HG03103 (cell line): ENCODE measurements at regions not wholly inside any gene's neighbourhood (a gene's known extent, or its start where the extent isn't known, plus 50 kb on each side); places are given as distances from the start of the nearest gene placed in this dataset.
"Not testable (repeated sequence)": the region's sequence is repeated elsewhere in the genome, so short reads cannot be mapped to it uniquely, and the experiment has no call there.

Source experiments
- ATAC-seq: cut with Tn5 transposase; IDR thresholded peaks from one replicate; pipeline ENCODE4 v1.9.1; 2021; ENCODE audit warnings: low read depth; ENCODE audit not compliant: unreplicated experiment

DNA sequence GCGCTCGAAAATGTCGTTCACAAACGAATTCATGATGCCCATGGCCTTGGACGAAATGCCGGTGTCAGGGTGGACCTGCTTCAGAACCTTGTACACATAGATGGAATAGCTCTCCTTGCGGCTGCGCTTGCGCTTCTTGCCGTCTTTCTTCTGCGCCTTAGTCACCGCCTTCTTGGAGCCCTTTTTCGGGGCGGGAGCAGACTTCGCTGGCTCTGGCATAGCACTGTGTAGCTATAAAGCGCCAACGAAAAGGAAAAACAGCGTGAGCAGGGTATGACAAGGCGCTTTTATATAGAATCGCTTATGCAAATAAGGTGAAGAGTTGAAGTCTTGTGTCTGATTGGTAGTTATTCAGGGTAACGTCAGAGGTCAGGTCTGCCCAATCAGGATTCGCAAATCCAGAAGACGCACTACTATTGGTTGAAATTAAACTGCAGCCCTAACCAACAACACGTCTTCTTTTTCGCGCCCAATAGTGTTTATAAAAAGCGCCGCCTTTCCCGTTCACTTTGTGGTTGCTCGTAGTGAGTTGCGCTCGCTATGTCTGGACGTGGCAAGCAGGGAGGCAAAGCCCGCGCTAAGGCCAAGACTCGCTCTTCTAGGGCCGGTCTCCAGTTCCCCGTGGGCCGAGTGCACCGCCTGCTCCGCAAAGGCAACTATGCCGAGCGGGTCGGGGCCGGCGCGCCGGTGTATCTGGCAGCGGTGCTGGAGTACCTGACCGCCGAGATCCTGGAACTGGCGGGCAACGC lies 114.8 kb upstream of the PRSS16 start:
- peak; percentile 61 for ATAC-seq

DNA sequence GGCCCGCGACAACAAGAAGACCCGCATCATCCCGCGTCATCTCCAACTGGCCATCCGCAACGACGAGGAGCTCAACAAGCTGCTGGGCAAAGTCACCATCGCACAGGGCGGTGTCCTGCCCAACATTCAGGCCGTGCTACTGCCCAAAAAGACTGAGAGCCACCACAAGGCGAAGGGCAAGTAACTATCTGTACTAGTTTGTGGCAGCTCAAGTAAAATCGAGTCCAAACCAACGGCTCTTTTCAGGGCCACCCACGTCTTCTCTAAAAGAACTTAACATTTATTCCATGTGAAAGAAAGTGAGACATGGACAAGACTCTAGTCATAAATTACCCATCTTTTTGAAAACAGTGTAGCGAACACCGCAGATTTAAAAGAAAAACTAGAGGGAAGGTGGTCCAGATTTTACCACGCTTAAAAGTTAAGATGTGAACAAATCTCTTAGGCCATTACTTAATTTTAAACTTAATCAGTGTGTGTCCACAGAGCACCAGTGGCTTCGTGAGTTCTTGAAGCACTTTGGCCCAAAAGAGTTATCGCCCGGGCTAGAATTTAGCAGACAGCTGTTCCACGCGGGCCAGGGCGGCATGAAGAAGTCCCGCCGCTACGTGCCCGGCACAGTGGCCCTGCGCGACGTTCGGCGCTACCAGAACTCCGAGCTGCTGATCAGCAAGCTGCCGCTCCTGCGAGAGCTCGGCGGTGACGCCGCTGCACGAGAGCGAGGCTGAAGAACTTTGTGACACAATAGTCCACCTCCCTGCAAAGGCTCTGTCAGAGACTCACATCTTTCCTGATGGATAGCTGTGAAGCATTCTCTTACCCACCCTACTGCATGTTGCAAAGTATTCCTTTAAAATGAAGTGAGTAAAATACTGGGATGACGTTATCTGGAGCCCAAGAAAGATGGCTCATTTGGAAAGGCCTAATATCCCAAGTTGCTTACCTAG lies 113.9 kb upstream of the PRSS16 start:
- ATAC-seq, result no peak

DNA sequence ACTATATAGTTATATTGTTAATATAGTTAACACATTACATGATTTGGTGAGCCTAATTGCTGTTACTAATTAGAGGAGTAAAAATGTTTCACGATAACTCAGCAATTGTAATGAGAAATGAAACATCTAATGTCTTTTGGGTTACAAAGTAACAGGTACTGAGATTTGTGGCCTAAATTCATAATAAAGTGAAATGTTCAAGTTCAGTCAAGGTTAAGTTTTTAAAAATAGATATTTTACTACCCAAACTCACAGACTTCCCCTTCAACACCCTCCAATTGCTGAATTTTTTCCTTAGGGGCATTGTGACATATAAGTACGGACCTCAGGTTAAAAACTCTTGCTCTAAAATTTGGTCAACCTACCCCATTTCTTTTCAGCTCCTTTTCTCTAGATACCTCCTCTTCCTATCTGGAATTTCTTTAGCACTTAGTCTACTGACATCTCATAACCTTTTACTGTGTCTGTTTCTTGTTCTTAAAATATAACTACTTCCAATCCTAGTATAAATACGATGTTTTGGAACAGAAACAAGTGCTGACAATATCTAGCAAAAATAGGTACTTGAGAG lies 112.3 kb upstream of the PRSS16 start:
- ATAC-seq, result no peak

DNA sequence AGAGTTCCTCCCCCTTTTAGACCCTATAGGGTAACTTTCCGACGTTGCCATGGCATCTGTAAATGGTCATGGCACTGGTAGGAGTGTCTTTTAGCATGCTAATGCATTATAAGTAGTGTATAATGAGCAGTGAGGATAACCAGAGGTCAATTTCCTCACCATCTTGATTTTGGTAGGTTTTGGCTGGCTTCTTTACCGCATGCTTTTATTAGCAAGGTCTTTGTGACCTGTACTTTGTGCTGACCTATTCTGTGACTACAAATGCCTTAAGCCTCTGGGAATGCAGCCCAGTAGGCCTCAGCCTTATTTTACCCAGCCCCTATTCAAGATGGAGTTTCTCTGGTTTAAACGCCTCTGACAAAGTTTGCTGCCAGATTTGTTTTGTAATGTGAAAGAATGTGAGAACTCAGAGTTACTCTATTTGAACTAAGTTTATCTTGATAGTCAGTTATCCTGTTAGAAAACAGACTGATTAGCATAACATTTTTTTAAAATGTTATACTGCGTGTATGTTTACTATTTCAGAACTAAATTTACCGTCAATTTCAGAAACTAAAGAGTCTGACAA lies 111.3 kb upstream of the PRSS16 start:
- no peak for ATAC-seq

DNA sequence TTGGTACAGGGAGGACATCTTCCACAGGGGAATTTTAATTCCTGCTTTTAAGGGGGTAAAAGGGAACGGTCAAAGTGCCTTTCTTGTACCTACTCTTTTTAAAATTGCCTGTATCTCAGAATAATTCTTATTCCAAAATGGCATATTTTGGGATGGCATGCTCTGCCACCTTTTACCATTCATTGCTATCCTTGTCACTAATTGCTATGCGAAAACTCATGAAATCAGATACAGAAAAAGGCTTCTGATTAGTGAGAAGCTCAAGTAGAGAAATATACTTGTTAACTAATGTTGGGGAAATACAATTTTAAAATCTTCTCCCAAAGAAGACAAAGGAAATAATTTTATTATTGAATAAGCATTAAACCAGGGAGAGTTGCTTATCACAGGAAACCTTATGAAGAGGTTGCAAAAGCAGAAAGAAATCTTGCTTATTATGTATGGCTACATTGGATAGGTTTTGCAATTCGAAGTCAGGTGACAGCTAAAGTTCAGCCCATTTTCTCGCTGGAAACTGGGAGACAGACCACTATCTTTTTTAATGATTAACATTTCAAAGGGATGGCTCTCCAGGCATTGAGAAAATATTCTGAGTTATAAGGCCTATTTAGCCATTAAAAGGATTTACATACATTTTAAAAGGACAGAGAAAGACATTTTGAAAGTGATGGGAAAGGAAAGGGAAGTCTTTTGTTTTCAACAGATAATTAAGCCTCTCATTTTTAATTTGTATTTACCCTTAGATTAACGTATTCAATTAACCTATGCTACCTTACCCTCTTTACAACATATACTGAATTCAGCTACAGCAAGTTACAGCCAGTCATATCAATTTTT lies 110.3 kb upstream of the PRSS16 start:
- ATAC-seq, result no peak

DNA sequence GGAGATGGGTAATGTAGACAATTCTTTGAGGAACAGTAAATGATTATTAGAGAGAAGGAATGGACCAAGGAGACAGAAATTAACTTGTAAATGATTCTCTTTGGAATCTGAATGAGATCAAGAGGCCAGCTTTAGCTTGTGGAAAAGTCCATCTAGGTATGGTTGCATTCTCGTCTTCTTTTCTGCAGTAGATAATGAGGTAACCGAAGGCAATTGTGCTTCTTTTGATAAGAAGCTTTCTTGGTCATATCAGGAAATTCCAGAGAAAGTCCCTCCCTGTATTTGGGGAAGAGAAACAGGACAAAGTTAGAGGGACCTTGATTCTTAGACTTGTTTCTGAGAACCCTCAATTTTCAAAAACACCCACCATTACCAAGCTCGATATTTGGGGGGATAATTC lies 109.1 kb upstream of the PRSS16 start:
- ATAC-seq, result no peak

DNA sequence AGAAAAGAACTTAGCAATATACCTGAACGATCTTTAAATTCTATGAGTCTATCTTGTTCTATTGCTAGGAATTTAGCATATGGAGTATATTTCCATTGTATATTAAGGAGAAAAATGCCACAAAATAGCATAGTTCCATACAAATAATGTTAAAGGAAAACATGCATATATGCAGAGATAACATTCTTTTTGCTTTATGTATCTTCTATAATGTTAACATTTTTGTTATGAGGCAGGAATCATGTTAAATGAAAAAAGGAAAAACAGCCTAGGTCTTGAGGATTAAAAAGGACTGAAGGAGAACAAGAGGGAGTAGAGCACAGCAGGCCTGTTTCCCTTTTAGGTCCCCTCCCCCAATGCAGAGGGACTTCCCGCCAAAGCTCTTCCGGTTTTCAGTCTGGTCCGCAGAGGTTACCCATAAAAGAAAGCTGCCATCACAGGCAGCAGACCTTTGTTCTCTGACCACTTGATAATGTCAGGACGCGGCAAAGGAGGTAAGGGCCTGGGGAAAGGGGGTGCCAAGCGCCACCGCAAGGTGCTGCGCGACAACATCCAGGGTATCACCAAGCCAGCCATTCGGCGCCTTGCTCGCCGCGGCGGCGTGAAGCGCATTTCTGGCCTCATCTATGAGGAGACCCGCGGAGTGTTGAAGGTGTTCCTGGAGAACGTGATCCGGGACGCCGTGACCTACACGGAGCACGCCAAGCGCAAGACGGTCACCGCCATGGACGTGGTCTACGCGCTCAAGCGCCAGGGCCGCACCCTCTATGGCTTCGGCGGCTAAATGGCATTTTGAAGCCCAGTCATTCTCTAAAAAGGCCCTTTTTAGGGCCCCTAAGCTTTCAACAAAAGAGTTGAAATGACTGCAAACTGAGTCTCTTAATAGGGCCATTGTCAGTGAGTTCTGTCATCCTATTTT lies 108.4 kb upstream of the PRSS16 start:
- ATAC-seq, result peak; percentile 51

DNA sequence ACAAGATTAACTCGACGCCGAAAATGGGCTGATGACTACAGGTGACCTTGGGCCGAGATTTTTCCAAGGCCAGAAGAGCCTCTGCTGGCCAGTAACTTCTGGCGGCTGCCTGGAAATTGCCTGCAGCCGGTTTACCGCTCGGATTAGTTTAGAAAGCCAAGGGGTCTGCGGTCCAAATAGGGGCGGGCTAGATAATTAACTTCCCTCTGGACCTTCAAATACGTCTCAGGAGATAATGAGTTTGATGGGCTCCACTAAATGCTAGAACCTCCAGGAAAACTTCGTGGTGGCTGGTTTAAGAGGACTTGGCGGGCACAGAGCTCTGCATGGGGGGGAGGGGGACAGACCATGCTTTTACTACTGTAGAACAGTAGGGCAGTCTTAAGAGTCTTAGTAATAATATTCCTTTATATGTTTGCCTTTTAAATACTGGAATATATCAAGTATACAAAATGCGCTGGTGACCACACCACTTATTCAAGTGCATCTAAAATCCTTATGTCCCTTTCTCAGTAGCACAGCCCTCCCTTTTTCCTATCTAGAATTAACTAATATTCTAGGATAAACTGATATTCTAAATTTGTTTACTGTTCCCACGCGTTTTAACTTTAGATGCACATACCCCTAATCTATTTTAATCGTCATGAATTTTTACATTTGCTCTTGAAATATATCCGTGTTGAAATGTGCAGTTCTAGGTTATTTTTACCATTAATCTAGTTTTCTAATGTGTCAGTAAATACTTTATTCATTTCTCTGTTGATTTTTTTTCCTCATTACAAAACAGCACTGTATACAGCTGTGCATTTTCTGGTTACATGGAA lies 107.5 kb upstream of the PRSS16 start:
- ATAC-seq, result peak; percentile 5

DNA sequence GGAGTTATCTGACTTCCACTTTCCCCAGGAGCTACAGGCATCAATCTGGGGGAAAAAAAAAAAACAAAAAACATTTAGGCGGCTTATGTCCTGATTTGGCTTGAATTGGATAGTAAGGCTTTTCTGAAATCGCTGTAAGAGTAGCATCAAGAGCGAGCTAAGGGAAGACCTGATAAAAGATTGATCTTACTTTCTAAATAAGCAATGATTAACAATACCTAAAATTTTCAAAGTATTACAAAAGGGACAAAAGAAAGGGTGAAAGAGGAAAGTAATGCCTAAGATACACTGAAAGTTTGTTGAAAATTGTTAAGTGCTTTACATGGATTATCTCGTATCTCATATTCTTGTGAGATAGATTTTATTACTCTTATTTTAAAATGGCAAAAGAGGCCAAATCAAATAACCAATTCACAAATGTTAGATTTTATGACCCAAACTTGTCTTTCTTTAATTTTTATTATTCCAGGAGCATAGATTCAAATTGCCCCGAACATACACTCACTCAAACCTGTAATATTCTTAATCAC lies 106.4 kb upstream of the PRSS16 start:
- ATAC-seq, result no peak

DNA sequence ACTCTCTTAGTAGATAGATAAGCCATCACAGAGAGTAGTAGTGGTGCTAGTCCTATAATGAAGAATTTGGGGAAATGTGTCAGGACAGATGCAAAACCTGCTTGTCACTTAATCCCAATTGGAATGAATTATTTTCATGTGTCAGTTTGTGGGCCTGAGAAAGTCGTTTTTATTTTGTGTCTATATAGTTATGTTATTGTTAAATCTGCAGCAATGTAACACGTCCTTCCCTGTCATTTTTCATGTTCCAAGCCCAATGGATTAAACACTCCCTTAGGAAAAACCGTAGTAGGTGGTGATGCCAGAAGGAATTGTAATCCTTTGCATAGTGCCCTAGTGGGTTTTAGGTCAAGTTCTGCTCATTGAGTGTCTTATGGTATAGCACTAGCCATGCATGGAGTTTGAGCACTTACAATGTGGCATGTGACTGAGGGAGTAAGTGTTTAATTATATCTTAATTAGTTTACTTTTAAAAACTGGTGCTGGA lies 105.9 kb upstream of the PRSS16 start:
- ATAC-seq, result no peak

DNA sequence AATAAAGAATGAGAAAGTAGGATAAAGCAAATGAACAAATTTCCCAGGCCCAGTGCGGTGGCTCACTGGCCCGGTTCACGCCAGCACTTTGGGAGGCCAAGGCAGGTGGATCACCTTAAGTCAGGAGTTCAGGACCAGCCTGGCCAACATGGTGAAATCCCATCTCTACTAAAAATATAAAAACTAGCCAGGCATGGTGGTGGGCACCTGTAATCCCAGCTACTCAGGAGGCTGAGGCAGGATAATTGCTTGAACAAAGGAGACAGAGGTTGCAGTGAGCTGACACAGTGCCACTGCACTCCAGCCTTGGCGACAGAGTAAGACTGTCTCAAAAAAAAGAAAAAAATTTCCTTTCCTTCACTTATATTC lies 104.5 kb upstream of the PRSS16 start:
- ATAC-seq, result not testable (repeated sequence)

DNA sequence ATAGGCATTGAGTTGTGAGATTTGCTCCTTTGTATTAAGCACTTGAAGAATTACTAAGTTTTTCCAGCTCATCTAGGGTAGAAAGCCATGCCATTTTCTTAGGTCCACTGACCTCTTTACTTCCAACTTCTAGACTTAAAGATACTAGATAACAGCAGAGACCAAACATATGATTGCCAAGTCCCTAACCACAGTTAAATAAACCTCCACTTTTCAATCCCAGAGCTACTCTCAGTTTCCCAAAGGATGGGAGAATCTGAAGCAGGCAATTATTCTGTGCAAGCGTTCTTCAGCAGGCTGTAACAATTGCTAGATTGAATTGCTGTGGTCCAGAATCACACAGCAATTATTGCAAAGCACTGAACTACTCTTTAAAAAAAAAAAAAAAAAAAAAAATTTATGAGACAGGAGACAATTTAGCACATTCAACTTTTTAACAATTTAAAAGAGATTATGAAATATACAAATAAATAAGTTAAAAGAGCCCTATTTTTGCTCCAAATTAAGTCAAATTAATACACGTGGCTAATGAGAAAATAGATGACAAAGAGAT lies 104.0 kb upstream of the PRSS16 start:
- no peak for ATAC-seq

DNA sequence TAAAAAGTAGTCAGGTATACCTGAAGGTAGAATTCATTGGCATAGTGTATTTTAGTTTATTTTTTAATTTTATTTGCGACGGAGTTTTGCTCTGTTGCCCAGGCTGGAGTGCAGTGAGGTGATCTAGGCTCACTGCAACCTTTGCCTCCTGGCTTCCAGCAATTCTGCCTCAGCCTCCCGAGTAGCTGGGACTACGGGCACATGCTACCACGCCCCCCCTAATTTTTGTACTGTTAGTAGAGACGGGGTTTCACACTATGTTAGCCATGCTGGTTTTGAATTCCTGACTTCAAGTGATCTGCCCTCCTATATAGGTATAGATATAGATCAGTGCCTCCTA lies 102.8 kb upstream of the PRSS16 start:
- no peak for ATAC-seq

DNA sequence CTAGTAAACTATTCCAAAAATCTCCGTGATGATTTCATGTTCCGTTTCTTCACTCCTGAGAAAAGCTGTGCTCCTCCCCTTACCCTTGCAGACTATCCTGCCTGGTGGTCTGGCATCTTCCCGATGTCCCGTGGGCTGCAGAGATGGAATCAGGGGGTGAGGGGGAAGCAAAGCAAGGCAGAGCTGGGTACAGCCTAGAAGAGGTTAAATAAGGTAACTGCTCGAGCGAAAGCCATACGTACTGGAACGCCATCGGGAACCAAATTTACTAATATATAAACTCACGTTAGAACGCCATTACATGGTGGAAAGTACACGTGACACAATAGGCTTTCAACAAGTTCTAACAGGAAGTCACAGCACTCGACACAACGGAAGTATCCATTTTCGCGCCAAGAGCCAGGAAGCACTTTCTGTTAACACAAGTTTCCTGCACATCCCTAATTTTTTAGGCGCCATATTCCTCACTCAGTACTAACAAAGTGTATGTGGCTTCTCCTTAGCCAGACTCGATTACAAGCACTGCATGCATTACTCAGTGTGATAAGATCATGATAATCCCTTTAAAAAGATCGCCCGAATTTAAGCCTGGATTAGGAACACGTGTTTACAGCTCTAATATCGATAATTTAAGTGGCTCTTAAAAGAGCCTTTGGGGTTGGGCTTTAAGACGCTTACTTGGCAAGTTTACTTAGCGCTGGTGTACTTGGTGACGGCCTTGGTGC lies 101.6 kb upstream of the PRSS16 start:
- ATAC-seq, result no peak

DNA sequence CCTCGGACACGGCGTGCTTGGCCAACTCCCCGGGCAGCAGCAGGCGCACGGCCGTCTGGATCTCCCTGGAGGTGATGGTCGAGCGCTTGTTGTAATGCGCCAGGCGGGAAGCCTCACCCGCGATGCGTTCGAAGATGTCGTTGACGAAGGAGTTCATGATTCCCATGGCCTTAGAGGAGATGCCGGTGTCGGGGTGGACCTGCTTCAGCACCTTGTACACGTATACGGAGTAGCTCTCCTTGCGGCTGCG lies 101.1 kb upstream of the PRSS16 start:
- ATAC-seq, result not testable (repeated sequence)

DNA sequence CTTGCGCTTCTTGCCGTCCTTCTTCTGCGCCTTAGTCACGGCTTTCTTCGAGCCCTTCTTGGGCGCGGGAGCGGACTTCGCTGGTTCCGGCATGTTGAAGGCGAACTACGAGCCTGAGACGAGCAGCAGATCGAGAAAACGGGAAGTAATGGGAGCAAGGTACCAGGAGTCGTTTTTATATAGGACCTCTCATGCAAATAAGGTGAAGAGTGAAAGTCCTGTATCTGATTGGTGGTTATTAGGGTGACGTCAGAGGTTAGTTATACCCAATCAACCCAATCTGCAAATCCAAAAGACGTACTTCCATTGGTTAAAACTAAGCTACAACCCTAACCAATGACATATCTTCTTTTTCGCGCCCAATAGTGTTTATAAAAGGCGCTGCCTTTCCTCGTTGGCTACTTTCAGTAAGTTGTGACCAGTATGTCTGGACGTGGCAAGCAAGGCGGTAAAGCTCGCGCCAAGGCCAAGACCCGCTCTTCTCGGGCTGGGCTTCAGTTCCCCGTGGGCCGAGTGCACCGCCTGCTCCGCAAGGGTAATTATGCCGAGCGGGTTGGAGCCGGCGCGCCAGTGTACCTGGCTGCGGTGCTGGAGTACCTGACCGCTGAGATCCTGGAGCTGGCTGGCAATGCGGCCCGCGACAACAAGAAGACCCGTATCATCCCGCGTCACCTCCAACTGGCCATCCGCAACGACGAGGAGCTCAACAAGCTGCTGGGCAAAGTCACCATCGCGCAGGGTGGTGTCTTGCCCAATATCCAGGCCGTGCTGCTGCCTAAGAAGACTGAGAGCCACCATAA lies 100.6 kb upstream of the PRSS16 start:
- peak; percentile 66 for ATAC-seq

DNA sequence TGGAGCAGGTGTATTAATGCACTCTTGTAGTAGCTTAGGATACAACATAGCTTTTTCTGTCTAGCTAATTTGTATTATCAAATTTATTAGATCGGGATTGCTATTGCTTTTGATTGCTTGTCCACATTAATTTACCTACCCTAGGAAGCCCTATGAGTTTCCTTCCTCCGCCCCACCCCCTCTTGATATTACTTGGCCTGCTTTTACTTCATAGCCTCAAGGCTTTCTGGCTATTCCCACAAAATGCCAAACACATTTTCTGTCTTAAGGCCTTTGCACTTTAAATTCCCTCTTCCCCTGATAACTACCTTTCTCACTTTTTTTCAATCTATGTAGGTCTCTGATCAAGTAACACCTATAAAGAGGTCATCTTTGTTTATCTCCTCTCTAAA lies 99.1 kb upstream of the PRSS16 start:
- no peak for ATAC-seq
